Immature natural killer cell (primary cell): ENCODE measurements at regions not wholly inside any gene's neighbourhood (a gene's known extent, or its start where the extent isn't known, plus 50 kb on each side); places are given as distances from the start of the nearest gene placed in this dataset.

Source experiments
- DNase-seq, 3 donors: peaks; one replicate each; pipeline ENCODE4 v3.0.0; 2022; ENCODE audit warnings: mixed read lengths in 1 of 3
- H3K27ac Mint-ChIP-seq, 6 donors: one replicate each; pipeline ENCODE4 v1.8.0; 2020; ENCODE audit warnings: mixed read lengths in 6 of 6, mild to moderate bottlenecking in 5 of 6, inconsistent platforms in 4 of 6, moderate library complexity in 3 of 6
- H3K27me3 Mint-ChIP-seq, 3 donors: one replicate each; pipeline ENCODE4 v1.8.0; 2020 to 2021; ENCODE audit warnings: low read depth in 3 of 3, mild to moderate bottlenecking in 3 of 3, mixed read lengths in 3 of 3, moderate library complexity in 3 of 3, inconsistent platforms in 1 of 3
- H3K36me3 Mint-ChIP-seq, 3 donors: one replicate each; pipeline ENCODE4 v1.8.0; 2020; ENCODE audit warnings: mixed read lengths in 3 of 3, inconsistent platforms in 2 of 3, mild to moderate bottlenecking in 2 of 3
- H3K4me1 Mint-ChIP-seq, 2 donors: one replicate each; pipeline ENCODE4 v1.8.0; 2020; ENCODE audit warnings: inconsistent platforms in 2 of 2, mild to moderate bottlenecking in 2 of 2, mixed read lengths in 2 of 2, moderate library complexity in 1 of 2
- H3K4me3 Mint-ChIP-seq, 5 donors: one replicate each; pipeline ENCODE4 v1.8.0; 2020; ENCODE audit warnings: mild to moderate bottlenecking in 5 of 5, mixed read lengths in 5 of 5, inconsistent platforms in 3 of 5, moderate library complexity in 3 of 5
- H3K9me3 Mint-ChIP-seq, 6 donors: one replicate each; pipeline ENCODE4 v1.8.0; 2020; ENCODE audit warnings: mild to moderate bottlenecking in 6 of 6, mixed read lengths in 6 of 6, inconsistent platforms in 4 of 6, moderate library complexity in 3 of 6

DNA sequence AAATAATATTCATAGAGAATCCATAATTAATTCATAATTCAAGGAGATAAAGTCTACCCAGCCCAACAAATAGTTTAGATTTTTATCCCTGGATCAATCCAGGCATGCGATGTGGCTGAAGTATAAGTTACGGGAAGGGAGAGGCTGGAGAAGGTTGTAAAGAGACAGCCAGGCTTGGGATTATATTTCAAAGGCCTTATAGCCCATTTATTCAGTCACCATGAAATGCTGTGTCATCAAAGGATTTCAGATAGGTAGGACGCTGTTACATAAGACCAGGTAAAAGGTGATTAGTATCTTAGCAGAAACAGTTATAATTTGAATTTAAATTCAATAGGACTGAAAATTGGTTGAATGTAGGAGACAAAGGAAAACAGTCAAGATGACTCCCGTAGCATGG, 73.0 kb upstream of the NFKB1 start:
- no peak for DNase-seq
- H3K4me1 Mint-ChIP-seq = peaks cover 8% of the 10 kb centered on the region in 2 donors
- no peak overlapping the region for H3K27ac Mint-ChIP-seq
- no peaks in the 10 kb centered on the region for H3K9me3 Mint-ChIP-seq
- no peaks in the 10 kb centered on the region for H3K36me3 Mint-ChIP-seq
- no peak overlapping the region for H3K4me3 Mint-ChIP-seq
- peaks cover 1 to 8% (median 2%) of the 10 kb centered on the region in 3 donors for H3K27me3 Mint-ChIP-seq

DNA sequence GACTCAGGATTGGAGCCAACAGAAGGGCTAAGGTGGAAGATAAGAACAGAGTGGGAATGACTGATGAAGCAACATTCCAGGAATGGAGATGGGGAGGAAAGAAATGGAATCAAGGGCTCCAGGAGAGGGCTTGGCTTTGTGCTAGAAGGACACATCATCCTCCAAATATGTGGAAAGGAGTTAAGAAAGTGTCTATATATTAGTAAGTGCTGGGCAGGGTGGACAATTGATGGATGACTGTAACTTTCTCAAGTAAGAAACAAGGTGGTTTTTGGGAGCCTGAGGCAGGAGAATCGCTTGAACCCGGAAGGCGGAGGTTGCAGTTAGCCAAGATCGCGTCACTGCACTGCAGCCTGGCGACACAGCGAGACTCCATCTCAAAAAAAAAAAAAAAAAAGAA, 71.6 kb upstream of the NFKB1 start:
- H3K4me3 Mint-ChIP-seq = peak overlapping the region in 4 of 5 donors; percentile 19 to 52 (median 30)
- H3K9me3 Mint-ChIP-seq = no peaks in the 10 kb centered on the region
- H3K36me3 Mint-ChIP-seq = no peaks in the 10 kb centered on the region
- peaks cover 8% of the 10 kb centered on the region in 2 donors for H3K4me1 Mint-ChIP-seq
- DNase-seq = no peak
- H3K27ac Mint-ChIP-seq = peak overlapping the region in 1 of 6 donors; percentile 38
- H3K27me3 Mint-ChIP-seq = peaks cover 1 to 8% (median 2%) of the 10 kb centered on the region in 3 donors

DNA sequence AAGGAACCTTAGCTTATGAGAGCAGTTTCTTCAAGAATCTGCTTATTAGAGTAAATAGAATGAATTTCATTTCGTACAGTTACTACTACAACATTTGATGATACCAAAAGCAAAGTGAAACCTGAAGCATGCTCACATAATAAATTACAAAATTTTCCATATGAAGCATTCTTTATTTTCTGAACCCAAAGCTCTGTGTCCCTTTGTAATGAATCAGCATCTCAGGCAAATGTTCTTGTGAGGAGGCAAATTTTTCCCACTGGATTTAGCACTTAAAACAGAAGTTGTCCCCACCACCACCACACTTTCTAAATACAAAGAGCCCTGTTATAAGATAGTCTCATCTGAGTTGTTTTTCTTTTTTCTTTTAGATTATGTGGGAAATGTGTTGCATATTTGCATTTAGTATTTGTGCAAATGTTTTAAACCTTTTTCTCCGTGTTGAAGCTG, 70.7 kb upstream of the NFKB1 start:
- DNase-seq = no peak
- peak overlapping the region; percentile 66 to 90 (median 84) for H3K27ac Mint-ChIP-seq
- H3K36me3 Mint-ChIP-seq = no peaks in the 10 kb centered on the region
- peaks cover 8% of the 10 kb centered on the region in 2 donors for H3K4me1 Mint-ChIP-seq
- H3K27me3 Mint-ChIP-seq = peaks cover 1 to 8% (median 2%) of the 10 kb centered on the region in 3 donors
- no peaks in the 10 kb centered on the region for H3K9me3 Mint-ChIP-seq
- H3K4me3 Mint-ChIP-seq = peak overlapping the region; percentile 83 to 94 (median 90)

DNA sequence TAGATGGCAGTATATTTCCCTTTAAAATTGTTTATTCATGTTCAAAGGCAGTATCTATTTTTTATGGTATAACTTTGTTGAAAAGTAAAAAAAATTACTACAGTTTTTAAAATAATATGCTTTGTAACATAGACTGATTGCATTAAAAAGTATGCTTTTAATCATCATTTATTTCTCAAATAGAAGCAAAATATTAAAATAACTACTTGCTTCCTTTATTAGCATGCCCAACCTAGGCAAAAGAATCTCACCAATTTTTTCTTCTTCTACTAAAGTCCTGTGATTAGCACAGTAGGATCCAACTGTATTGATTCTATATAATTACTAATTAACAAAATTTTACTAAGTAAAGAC, 69.6 kb upstream of the NFKB1 start:
- peak overlapping the region in 5 of 6 donors; percentile 66 to 90 (median 82) for H3K27ac Mint-ChIP-seq
- no peaks in the 10 kb centered on the region for H3K36me3 Mint-ChIP-seq
- no peak for DNase-seq
- H3K4me1 Mint-ChIP-seq = peaks cover 8% of the 10 kb centered on the region in 2 donors
- H3K9me3 Mint-ChIP-seq = no peaks in the 10 kb centered on the region
- H3K4me3 Mint-ChIP-seq = peak overlapping the region; percentile 83 to 94 (median 90)
- peaks cover 1 to 8% (median 2%) of the 10 kb centered on the region in 3 donors for H3K27me3 Mint-ChIP-seq

DNA sequence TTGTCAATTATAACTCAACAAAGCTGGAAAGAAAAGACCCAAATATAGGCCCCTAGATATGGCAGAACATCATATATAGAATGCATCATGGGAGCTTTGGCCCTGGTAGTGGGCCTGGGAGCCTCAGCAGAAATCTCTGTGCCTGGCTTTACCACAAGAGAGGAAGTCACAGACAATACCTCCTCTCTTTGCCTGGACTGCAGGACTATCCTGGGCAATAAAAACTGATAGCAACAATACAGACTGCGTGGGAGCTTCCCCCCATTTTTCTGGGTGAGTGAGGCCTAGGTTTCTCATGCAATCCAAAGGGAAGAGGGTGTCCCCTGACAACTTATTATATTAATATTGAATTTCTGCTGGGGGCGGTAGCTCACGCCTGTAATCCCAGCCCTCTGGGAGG, 64.0 kb upstream of the NFKB1 start:
- no peak for DNase-seq
- Mint-ChIP-seq H3K4me1 (no peaks in the 10 kb centered on the region), H3K4me3 (no peak overlapping the region), H3K9me3 (no peaks in the 10 kb centered on the region), H3K27me3 (peaks cover 0 to 1% (median 0%) of the 10 kb centered on the region in 3 donors), H3K36me3 (no peaks in the 10 kb centered on the region), H3K27ac (no peak overlapping the region)

DNA sequence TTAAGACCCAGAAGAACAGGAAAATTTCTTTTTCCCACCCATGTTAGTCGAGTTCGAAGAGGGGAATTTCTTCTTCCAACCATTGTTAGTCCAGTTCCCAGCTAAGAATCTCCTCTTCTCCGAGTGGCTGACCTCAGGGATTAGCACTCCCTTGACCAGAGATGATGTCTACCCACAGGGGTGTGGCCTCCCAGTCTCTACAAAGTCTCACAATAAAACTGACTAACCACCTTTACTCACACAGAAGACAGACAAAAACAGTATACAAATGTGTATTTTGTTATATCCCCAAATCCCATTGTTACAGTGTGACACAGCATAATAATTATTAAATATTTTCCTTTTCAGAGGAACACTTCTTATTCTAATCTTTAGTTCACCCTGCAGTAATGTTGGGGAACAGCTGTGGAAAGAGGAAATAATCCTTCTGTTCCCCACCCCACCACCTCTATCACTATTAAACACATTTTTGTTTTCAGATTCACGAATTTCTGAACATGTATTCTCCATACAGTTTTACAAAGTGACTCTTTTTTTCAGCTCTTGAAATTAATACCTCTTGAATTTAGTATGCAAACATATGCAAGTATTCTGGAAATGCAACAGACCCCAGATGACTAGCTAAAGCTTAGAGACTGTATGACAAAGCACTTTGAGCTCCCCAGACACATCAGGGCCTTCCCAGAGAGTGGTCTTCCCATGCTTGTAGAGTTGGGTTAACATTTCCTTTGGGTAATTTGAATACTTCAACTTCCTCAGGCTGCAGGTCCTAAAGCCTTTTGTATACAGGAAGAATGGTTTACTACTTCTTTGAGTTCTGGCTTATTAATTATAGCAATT, 62.5 kb upstream of the NFKB1 start:
- H3K4me1 Mint-ChIP-seq = no peaks in the 10 kb centered on the region
- H3K4me3 Mint-ChIP-seq = no peak overlapping the region
- DNase-seq = no peak
- H3K27ac Mint-ChIP-seq = no peak overlapping the region
- H3K9me3 Mint-ChIP-seq = no peaks in the 10 kb centered on the region
- H3K27me3 Mint-ChIP-seq = peaks cover 0 to 2% (median 1%) of the 10 kb centered on the region in 3 donors
- H3K36me3 Mint-ChIP-seq = no peaks in the 10 kb centered on the region

DNA sequence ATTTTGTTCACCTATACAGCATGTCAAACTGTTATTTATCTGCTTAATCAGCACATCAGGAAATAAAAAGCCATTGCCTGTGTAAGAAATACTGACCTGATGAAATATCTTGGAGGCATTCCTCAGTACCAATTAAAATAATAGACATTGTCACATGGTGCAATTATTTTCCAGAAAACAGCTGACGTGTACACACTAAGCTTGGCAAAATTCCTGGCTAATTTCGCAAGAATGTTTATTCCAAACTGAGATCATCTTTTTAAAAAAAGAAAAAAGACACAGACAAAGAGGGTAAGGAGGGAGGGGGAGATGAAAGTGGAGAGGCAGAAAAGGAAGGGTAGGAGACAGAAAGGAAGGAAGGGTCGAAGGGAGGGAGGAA, 61.9 kb upstream of the NFKB1 start:
- Mint-ChIP-seq H3K27me3 (peaks cover 0 to 2% (median 1%) of the 10 kb centered on the region in 3 donors), H3K4me3 (no peak overlapping the region), H3K9me3 (no peaks in the 10 kb centered on the region), H3K4me1 (no peaks in the 10 kb centered on the region), H3K27ac (no peak overlapping the region), H3K36me3 (no peaks in the 10 kb centered on the region)
- no peak for DNase-seq

DNA sequence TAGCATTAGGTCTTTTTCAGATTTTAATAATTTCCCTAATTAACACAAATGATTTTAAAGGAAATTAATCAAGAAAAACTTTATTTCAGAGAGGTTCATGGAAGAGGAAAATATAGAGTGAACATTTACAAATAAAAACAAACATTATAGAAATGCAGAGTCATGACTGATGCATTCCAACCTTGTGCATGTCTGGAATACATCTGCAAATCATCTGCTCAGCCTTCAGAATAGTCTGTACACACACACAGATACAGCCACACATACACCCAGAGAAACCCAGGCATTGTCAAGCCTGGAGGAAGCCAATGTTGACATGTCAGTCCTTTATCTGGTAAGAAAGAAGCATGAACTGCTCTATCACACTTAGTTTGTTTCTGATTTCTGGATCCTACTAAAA, 61.3 kb upstream of the NFKB1 start:
- no peaks in the 10 kb centered on the region for H3K4me1 Mint-ChIP-seq
- DNase-seq = no peak
- no peak overlapping the region for H3K27ac Mint-ChIP-seq
- no peak overlapping the region for H3K4me3 Mint-ChIP-seq
- peaks cover 0 to 2% (median 1%) of the 10 kb centered on the region in 3 donors for H3K27me3 Mint-ChIP-seq
- H3K36me3 Mint-ChIP-seq = no peaks in the 10 kb centered on the region
- H3K9me3 Mint-ChIP-seq = no peaks in the 10 kb centered on the region

DNA sequence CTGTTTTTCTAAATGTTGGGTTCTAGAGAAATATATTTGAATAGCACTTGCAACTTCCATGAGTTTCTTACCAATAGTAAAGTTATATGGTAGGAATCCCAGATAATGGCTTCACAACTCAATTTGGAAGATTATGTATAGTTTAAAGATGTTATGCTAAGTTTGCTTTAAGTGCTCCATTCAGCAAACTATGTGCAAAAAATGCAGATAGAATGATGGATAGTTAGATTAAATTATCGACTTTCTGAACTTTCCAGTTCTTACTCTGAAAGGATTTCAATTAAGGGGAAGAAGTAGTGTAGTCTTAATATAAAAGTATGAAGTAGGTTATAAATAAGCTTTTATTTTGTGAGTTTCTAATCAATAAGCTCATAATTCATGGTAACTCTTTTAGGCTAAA, 60.7 kb upstream of the NFKB1 start:
- no peaks in the 10 kb centered on the region for H3K4me1 Mint-ChIP-seq

DNA sequence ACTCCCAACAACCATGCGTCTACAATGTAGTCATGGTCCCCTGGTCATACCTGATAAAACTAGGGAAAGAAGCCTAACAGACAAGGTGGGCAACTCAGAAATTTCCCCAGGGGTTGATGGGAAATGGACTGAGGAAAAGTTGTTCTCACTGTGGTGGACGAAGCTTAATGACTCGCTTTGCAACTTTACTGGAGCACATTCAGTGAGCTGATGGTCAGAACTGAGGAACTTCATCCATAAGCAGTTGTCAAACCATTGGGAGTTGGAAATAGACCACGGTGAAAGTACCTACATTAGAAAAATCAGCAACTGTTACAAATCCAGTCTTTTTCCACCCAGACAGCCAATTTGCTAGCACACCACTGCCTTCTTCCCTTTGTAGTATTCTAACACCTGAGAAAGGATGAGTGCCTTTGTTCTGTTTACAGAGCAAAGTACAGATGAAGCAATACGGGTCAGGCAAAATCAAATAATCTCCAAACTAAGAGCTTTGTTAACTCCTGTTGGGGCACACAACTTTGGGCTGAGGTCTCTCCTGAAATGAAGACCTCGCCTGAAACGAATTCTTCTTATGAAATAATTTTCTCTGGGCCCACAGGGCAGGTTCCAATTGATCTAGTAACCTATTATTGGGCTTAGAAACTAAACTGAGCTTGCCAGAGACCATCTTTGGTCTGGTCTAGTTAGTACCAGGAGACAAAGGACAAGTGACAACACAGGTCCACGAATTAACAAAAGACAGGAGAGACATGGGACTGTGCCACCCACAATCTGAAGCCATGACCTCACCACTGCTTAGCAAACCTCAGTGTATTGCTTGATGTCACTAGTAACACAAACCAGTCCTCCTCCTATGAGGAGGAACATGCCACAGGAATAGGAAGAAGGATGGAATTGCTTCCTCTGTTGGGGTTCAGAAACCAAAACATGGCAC, 58.9 kb upstream of the NFKB1 start:
- Mint-ChIP-seq H3K27me3 (peaks cover 0 to 2% (median 0%) of the 10 kb centered on the region in 3 donors), H3K4me3 (no peak overlapping the region), H3K9me3 (no peaks in the 10 kb centered on the region), H3K4me1 (peaks cover 4 to 5% of the 10 kb centered on the region in 2 donors), H3K27ac (no peak overlapping the region), H3K36me3 (no peaks in the 10 kb centered on the region)
- no peak for DNase-seq

More for the DNA sequence above, 60.7 kb upstream of the NFKB1 start:
- Mint-ChIP-seq H3K27ac (no peak overlapping the region), H3K36me3 (no peaks in the 10 kb centered on the region), H3K9me3 (no peaks in the 10 kb centered on the region), H3K4me3 (no peak overlapping the region), H3K27me3 (peaks cover 0 to 2% (median 1%) of the 10 kb centered on the region in 3 donors)
- DNase-seq = no peak

DNA sequence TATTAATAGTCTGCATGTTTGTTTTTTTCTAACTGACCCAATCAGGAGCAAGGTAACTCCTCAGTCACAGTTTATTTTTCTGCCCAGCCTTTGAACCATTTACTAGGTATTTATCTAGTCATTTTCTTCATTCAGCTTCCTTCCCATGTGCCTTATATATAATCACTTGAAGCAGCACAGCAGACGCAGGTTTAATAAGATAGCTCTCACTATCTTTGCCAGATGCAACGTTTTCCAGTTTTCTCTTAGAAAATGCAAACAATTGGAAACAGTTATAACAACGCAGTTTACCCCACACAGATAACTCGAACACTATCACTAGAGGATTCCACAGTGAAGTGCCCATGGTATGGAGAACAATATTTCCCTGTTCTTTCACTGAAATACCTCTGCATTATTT, 56.4 kb upstream of the NFKB1 start:
- H3K9me3 Mint-ChIP-seq = no peaks in the 10 kb centered on the region
- no peak for DNase-seq
- H3K4me3 Mint-ChIP-seq = no peak overlapping the region
- peaks cover 12 to 15% of the 10 kb centered on the region in 2 donors for H3K4me1 Mint-ChIP-seq
- H3K27me3 Mint-ChIP-seq = peaks cover 0 to 2% (median 0%) of the 10 kb centered on the region in 3 donors
- H3K36me3 Mint-ChIP-seq = no peaks in the 10 kb centered on the region
- H3K27ac Mint-ChIP-seq = no peak overlapping the region

DNA sequence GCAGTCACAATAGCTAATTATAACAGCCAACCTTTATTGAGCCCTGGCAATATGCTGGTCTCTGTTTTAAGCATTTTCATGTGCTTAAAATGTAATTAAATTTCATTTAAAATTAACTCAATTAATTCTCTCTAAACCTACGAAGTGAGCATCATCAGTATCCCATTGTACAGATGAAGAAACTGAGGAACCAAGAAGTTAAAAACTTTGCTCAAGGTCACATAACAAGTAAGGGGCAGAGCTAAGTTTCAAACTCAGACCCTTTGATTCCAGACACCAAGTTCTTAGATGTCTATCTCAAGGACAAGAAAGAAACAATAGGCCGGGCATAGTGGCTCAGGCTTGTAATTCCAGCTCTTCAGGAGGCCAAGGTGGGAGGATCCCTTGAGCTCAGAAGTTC, 55.9 kb upstream of the NFKB1 start:
- Mint-ChIP-seq H3K4me1 (peaks cover 12 to 15% of the 10 kb centered on the region in 2 donors), H3K36me3 (no peaks in the 10 kb centered on the region), H3K9me3 (no peaks in the 10 kb centered on the region), H3K4me3 (no peak overlapping the region), H3K27ac (no peak overlapping the region), H3K27me3 (peaks cover 0 to 2% (median 0%) of the 10 kb centered on the region in 3 donors)
- DNase-seq = no peak

DNA sequence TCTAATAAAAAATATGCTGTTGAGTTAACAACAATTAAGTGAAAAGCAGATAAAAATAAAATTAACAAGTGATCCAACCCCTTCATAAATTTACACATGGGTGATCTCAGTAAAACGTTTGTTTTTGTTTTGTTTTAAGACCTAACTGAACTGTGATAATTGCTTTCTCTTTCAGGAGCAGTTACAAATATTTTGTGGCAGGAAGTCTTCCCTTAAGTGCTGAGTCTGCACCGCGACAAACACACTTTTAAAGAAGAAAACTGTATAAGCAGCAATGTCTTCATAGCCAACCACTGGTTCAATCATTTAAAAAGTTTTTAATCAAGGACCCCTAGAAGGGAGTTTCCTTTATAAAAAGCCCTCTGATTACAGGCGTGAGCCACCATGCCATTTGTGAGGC, 53.7 kb upstream of the NFKB1 start:
- H3K36me3 Mint-ChIP-seq = no peaks in the 10 kb centered on the region
- peaks cover 12 to 15% of the 10 kb centered on the region in 2 donors for H3K4me1 Mint-ChIP-seq
- peaks cover 0 to 2% (median 2%) of the 10 kb centered on the region in 3 donors for H3K27me3 Mint-ChIP-seq
- H3K4me3 Mint-ChIP-seq = peak overlapping the region in 3 of 5 donors; percentile 28 to 58 (median 33)
- peak overlapping the region in 5 of 6 donors; percentile 44 to 79 (median 59) for H3K27ac Mint-ChIP-seq
- DNase-seq = peak in 2 of 3 donors; percentile 15 to 17
- no peaks in the 10 kb centered on the region for H3K9me3 Mint-ChIP-seq
